ENCODE measurements at regions not wholly inside any gene's neighbourhood (a gene's known extent, or its start where the extent isn't known, plus 50 kb on each side); places are given as distances from the start of the nearest gene placed in this dataset.

DNA sequence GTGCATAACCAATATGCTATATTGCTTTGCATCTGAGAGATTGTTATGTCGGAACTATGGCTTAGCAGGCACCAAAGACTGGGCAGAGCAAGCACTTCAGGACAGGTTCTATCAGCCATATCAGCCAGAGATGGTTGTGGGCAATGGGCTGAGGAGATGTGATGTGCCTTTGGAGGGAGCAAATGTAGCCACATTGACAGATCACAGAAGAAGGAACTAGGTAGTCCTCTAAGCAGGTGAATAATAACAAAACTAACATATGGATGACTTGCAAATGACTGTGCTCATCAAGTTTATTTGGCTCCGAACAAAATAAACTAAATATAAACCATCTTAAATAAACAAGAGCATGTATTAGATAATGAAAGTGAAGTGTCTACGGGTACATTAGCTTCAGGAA, 291.7 kb downstream of the RMST start:
- TF ChIP-seq, protein P1, sequence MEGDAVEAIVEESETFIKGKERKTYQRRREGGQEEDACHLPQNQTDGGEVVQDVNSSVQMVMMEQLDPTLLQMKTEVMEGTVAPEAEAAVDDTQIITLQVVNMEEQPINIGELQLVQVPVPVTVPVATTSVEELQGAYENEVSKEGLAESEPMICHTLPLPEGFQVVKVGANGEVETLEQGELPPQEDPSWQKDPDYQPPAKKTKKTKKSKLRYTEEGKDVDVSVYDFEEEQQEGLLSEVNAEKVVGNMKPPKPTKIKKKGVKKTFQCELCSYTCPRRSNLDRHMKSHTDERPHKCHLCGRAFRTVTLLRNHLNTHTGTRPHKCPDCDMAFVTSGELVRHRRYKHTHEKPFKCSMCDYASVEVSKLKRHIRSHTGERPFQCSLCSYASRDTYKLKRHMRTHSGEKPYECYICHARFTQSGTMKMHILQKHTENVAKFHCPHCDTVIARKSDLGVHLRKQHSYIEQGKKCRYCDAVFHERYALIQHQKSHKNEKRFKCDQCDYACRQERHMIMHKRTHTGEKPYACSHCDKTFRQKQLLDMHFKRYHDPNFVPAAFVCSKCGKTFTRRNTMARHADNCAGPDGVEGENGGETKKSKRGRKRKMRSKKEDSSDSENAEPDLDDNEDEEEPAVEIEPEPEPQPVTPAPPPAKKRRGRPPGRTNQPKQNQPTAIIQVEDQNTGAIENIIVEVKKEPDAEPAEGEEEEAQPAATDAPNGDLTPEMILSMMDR (IDR thresholded peaks at IDR 0.05; ENCODE audit: insufficient read depth, low read length, missing control alignments) = no peak
- no peak overlapping the region for H3K4me3 ChIP-seq (ENCODE audit: low read depth, low read length)
- CTCF ChIA-PET = no interaction called here
- POLR2A ChIA-PET = no interaction called here
- DNase-seq (ENCODE audit: low read depth, low spot score) = no peak

DNA sequence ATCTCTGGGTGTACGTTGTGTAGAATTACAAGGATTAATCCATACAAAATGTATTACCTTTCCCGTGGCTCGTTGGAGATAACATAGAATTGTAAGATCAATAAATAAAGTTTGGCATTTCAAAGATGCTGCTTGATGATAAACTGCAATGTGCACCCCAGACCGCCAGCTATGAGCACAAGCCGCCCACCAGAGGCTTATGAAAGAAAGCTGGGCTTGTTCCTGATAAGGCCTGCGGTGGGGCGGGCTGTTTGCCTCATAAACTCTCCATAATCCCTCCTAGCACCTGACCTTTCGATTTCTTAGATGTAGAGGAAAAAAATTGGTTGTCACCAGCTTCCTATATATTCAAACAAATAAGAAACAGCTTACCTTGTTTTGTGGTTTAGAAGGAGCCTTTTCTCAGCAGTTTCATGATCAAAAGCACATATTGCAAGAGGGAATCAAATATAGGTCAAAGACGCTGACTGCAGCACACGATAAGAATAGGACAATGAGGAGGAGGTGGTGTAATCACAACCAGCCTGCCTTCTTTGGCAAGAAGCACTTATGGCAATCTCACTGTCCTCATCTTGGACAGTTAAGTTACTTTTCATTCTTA, 293.6 kb downstream of the RMST start:
- DNase-seq (ENCODE audit: low read depth, low spot score) = no peak
- TF ChIP-seq, protein P1 (IDR thresholded peaks at IDR 0.05; ENCODE audit: insufficient read depth, low read length, missing control alignments) = no peak
- POLR2A ChIA-PET = no interaction called here
- H3K4me3 ChIP-seq (ENCODE audit: low read depth, low read length) = no peak overlapping the region
- CTCF ChIA-PET = no interaction called here

DNA sequence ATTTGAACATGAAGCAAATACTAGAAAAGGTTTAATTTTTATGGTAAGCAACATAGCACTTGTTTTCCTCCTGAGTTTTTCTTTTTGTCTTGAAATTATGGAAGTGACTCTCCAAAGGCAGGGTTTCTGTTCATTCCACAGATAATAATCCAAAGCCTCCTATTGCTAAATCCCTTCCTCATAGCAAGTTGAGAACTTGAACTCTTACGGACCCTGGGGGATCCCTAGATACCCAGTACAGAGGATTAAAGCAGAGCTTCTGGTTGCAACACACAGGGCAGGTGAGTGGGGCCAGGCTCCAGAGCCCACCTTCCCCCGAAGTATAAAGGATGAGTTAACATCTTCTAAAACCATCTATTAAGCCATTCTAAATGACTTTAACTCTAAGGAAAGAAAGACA, 294.1 kb downstream of the RMST start:
- ChIA-PET POLR2A (no interaction called here), CTCF (no interaction called here)
- H3K4me3 ChIP-seq (ENCODE audit: low read depth, low read length) = no peak overlapping the region
- no peak for DNase-seq (ENCODE audit: low read depth, low spot score)
- TF ChIP-seq, protein P1 (IDR thresholded peaks at IDR 0.05; ENCODE audit: insufficient read depth, low read length, missing control alignments) = no peak

DNA sequence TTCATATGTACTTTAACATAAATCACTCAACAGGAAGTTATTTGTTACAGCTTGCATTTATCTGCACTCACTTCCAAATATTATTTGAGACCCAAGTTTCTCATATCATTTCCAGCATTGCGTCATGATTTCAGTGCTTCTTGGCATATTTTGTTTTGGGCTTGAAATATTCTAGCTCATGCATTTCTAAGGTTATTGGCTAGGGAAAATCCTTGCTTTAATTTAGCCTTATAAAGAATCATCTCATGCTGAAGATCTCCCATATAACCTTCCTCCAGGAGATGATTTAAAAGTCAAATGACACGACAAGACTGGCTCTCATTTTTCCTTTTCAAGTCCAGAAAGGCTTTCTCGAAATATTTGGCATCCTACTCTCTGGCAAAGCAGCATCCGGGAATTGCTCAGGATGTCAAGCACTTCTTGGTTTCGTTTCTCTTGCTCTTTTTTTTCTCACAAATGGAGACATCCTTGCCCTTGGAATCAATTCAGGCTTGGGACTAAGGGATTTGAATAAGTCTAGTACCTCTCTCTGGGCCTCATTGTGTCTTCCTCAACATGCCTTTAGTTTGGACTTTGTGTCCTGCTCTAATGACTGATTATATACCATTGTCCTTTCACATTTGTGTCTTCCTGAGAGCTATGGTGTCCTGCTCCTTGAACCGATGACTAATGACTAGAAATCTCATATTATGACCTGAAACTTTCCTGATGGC, 295.0 kb downstream of the RMST start:
- H3K4me3 ChIP-seq (ENCODE audit: low read depth, low read length) = no peak overlapping the region
- ChIA-PET CTCF (no interaction called here), POLR2A (no interaction called here)
- TF ChIP-seq, protein P1 (IDR thresholded peaks at IDR 0.05; ENCODE audit: insufficient read depth, low read length, missing control alignments) = no peak
- DNase-seq (ENCODE audit: low read depth, low spot score) = no peak

DNA sequence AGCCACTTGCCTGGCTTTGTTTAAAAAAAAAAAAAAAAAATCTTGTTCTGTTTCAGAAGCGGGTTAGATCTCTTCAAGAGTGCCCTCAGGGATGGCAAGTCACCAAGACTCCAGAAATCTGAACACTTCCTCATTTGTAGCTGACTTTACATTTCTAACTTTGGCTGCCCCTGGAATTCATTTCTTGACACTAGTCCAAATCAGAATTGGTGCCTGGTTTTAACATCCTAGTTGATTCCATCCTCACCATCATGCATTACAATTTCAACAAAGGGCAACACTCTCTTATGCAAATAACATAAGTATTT, 295.5 kb downstream of the RMST start:
- POLR2A ChIA-PET = no interaction called here
- DNase-seq (ENCODE audit: low read depth, low spot score) = no peak
- CTCF ChIA-PET = no interaction called here
- TF ChIP-seq, protein P1 (IDR thresholded peaks at IDR 0.05; ENCODE audit: insufficient read depth, low read length, missing control alignments) = no peak
- H3K4me3 ChIP-seq (ENCODE audit: low read depth, low read length) = no peak overlapping the region

DNA sequence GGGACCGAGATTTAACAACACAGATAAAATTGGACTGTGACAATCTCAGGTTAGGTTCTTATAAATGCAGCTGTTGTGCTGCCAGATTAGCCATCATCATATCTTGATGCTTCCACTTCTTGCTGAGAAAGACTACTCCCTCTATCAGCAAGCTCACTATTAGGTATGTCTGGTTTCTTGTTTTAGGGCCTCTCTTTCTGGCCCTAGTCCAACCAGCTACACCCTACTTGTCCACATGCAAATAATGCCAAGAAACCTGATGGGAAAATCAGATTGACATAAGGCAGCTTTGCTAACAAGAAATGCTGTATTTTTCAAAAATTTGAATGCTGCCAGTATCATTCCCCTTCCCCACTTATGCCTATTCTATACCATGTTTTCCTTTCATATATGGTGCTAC, 296.0 kb downstream of the RMST start:
- CTCF ChIA-PET = no interaction called here
- POLR2A ChIA-PET = no interaction called here
- DNase-seq (ENCODE audit: low read depth, low spot score) = no peak
- TF ChIP-seq, protein P1 (IDR thresholded peaks at IDR 0.05; ENCODE audit: insufficient read depth, low read length, missing control alignments) = no peak
- no peak overlapping the region for H3K4me3 ChIP-seq (ENCODE audit: low read depth, low read length)

All from AG04449 (cell line).